Tibial artery (tissue), 4 donors: ENCODE measurements at regions not wholly inside any gene's neighbourhood (a gene's known extent, or its start where the extent isn't known, plus 50 kb on each side); places are given as distances from the start of the nearest gene placed in this dataset.

ENCODE experiments used
- DNase-seq, 2 donors: peaks; one replicate each; pipeline ENCODE4 v3.0.0-alpha.2; 2019
- H3K27ac ChIP-seq, 2 donors: fragments of 200-600 bp; sonication (generic) in 1 of 2; 1 replicate in 1 of 2; 2 replicates in 1 of 2; pipeline ENCODE4 v1.5.1; 2018 to 2019; ENCODE audit warnings: mild to moderate bottlenecking in 1 of 2
- H3K27me3 ChIP-seq, 2 donors: fragments of 200-600 bp; sonication (generic) in 1 of 2; one replicate each; pipeline versions ENCODE4 v1.5.1 to v1.6.0; 2016 to 2019
- H3K36me3 ChIP-seq, 3 donors: fragments of 200-600 bp; sonication (generic) in 2 of 3; one replicate each; pipeline ENCODE4 v1.5.1; 2016 to 2019; ENCODE audit warnings: mild to moderate bottlenecking in 2 of 3
- H3K4me1 ChIP-seq, 4 donors: fragments of 200-600 bp; sonication (generic) in 2 of 4; 1 replicate in 3 of 4; 2 replicates in 1 of 4; pipeline ENCODE4 v1.5.1; 2016 to 2019
- H3K4me3 ChIP-seq, 2 donors: fragments of 200-600 bp; sonication (generic) in 1 of 2; 1 replicate in 1 of 2; 2 replicates in 1 of 2; pipeline ENCODE4 v1.5.1; 2018 to 2019; ENCODE audit warnings: mild to moderate bottlenecking in 2 of 2
- H3K9me3 ChIP-seq, 3 donors: fragments of 200-600 bp; sonication (generic) in 1 of 3; one replicate each; pipeline ENCODE4 v1.5.1; 2016 to 2019
- intact Hi-C: fragments of 100-400 bp; cut with DNase I; formaldehyde crosslinking; loops from one replicate; pipeline ENCODE4 v1.15.0; 2023; ENCODE audit warnings: low total_unique reads
- TF ChIP-seq, protein P1 (sequence below), 2 experiments: fragments of 200-600 bp in 1 of 2; fragments of 450-650 bp in 1 of 2; IDR thresholded peaks; one replicate each; pipeline ENCODE4 v1.5.1; 2017 to 2019; ENCODE audit warnings: antibody characterized with exemption in 2 of 2, mild to moderate bottlenecking in 1 of 2, moderate library complexity in 1 of 2

DNA sequence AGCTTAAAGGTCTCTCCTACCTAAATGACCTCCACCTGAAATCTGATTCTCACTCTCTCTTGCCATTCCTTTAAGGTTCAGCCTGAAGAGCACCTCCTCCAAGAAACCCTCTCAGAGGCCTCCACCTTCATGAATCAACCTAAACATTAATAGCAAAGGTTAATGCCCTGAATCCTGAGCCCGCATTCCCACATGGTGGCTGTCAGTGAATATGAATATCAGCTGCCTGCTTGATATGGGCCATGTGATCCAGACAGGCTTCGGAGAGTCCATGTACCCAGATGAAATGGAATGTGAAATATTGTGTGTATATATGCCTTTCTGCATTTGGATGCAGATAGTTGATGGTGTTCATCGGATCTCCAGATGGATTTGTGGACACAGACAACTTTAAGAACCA lies 317.5 kb downstream of the TOX3 start:
- Histone ChIP-seq H3K9me3 (no peaks in the 10 kb centered on the region), H3K36me3 (no peaks in the 10 kb centered on the region), H3K4me1 (no peaks in the 10 kb centered on the region), H3K4me3 (no peak overlapping the region), H3K27me3 (no peaks in the 10 kb centered on the region), H3K27ac (no peak overlapping the region)
- intact Hi-C loops = no loop called here
- TF ChIP-seq, protein P1, sequence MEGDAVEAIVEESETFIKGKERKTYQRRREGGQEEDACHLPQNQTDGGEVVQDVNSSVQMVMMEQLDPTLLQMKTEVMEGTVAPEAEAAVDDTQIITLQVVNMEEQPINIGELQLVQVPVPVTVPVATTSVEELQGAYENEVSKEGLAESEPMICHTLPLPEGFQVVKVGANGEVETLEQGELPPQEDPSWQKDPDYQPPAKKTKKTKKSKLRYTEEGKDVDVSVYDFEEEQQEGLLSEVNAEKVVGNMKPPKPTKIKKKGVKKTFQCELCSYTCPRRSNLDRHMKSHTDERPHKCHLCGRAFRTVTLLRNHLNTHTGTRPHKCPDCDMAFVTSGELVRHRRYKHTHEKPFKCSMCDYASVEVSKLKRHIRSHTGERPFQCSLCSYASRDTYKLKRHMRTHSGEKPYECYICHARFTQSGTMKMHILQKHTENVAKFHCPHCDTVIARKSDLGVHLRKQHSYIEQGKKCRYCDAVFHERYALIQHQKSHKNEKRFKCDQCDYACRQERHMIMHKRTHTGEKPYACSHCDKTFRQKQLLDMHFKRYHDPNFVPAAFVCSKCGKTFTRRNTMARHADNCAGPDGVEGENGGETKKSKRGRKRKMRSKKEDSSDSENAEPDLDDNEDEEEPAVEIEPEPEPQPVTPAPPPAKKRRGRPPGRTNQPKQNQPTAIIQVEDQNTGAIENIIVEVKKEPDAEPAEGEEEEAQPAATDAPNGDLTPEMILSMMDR (IDR thresholded peaks at IDR 0.05) = no peak
- DNase-seq = no peak

DNA sequence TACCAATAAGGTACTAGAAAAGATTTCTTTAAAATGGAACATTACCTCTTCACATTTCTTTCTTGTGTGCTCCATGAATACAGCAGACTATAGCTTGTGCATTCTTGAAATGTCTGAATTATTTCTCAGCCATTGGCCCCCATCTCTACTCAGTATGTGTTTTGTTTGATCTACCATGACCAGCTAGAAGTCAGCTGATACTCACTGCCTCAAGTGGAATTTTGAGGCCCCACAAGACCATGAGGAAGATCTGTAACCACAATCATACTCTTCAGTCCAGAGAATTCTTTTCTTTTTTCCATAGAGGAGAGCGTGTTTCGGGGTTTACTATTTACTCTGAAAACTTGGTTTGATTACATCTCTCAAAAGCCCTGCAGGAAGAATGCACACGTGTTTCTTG lies 319.1 kb downstream of the TOX3 start:
- Histone ChIP-seq H3K36me3 (no peaks in the 10 kb centered on the region), H3K9me3 (no peaks in the 10 kb centered on the region), H3K4me1 (no peaks in the 10 kb centered on the region), H3K27ac (no peak overlapping the region), H3K4me3 (no peak overlapping the region), H3K27me3 (no peaks in the 10 kb centered on the region)
- TF ChIP-seq, protein P1 (IDR thresholded peaks at IDR 0.05) = no peak
- no peak for DNase-seq
- intact Hi-C loops = no loop called here

DNA sequence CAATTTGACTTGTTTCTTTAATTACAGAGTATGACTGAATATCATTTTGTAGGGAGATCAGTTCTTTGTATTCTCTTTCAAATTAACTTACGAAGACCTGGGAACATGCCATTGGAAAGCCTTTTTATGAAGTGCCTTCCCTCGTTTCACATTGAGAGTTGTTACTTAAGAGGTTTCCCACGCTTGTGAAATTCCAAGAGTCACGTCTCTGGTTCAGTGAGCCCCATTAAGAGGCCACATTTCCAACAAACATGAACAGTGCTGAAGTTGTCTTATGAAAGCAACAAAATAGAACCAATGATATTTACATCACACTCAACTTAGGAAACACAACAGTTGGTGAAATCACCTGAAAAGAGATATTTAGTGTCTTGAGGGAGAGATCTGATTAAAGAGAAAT lies 334.1 kb downstream of the TOX3 start:
- H3K36me3 ChIP-seq = no peaks in the 10 kb centered on the region
- TF ChIP-seq, protein P1 (IDR thresholded peaks at IDR 0.05) = no peak
- no peaks in the 10 kb centered on the region for H3K4me1 ChIP-seq
- no peak overlapping the region for H3K27ac ChIP-seq
- no peak overlapping the region for H3K4me3 ChIP-seq
- no peaks in the 10 kb centered on the region for H3K27me3 ChIP-seq
- no peak for DNase-seq
- intact Hi-C loops = no loop called here
- H3K9me3 ChIP-seq = peaks cover 0 to 4% (median 0%) of the 10 kb centered on the region in 3 donors

DNA sequence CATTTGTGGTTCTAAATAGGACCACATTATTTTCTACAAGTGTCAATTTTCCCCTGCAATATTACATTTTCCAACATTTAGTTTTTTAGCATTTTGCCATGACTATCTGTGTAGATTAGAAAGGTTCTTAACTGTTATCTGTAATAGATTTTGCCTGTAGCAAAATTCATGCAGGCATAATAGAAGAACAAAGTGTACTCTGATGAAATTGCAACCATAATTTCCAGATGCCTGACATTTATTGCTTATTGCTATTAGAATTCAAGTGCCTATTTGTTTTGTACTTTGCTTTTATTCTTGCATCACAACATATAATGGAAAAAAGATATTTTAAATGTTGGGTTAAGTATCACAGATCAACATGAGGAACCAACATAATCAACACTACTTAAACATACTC lies 337.7 kb downstream of the TOX3 start:
- no peak for DNase-seq
- Histone ChIP-seq H3K9me3 (no peaks in the 10 kb centered on the region), H3K27me3 (no peaks in the 10 kb centered on the region), H3K4me1 (no peaks in the 10 kb centered on the region), H3K4me3 (no peak overlapping the region), H3K27ac (no peak overlapping the region), H3K36me3 (no peaks in the 10 kb centered on the region)
- intact Hi-C loops = no loop called here
- TF ChIP-seq, protein P1 (IDR thresholded peaks at IDR 0.05) = no peak

DNA sequence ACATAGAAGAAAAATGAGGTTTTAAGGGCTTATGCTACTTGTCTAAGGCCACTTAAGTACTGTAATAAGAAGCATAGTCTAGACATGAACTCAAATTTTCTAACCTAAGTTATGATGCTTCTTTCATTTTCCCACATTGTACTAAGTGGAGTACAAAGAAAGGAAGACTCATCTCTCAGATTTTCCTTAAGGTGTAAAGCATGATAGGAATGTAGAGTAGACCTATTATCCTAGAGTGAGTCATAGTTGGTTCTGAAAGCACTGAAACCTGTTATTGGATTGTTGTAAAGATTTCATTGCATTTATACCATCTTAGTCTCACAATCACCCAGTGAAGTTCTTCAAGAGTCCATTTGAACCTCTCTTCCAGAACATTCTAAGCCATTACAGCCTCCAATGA lies 343.8 kb downstream of the TOX3 start:
- H3K27me3 ChIP-seq = no peaks in the 10 kb centered on the region
- DNase-seq = no peak
- H3K4me1 ChIP-seq = no peaks in the 10 kb centered on the region
- intact Hi-C loops = no loop called here
- TF ChIP-seq, protein P1 (IDR thresholded peaks at IDR 0.05) = no peak
- no peak overlapping the region for H3K4me3 ChIP-seq
- no peaks in the 10 kb centered on the region for H3K36me3 ChIP-seq
- H3K27ac ChIP-seq = no peak overlapping the region
- H3K9me3 ChIP-seq = no peaks in the 10 kb centered on the region

DNA sequence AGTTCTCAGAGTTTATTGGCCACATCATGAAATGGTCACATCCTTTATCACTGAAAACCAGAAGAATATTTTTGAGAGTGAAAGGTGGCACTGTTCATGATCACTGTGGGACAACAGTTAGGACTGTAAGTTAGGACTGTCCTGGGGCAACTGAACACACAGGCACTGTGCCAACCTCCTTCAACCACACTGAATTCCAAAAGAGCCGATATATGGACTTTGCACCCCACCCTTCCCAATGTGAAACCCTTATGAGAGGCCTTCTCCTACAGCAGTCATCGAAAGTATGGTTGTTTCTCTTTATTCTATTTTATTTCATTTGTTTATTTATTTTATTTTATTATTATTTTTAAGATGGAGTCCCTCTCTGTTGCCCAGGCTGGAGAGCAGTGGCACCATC lies 353.5 kb downstream of the TOX3 start:
- H3K27me3 ChIP-seq = peaks cover 0 to 4% of the 10 kb centered on the region in 2 donors
- no peaks in the 10 kb centered on the region for H3K9me3 ChIP-seq
- no peak overlapping the region for H3K27ac ChIP-seq
- H3K36me3 ChIP-seq = no peaks in the 10 kb centered on the region
- H3K4me1 ChIP-seq = no peaks in the 10 kb centered on the region
- no peak for DNase-seq
- TF ChIP-seq, protein P1 (IDR thresholded peaks at IDR 0.05) = no peak
- intact Hi-C loops = no loop called here
- H3K4me3 ChIP-seq = no peak overlapping the region
